ENCODE measurements at regions not wholly inside any gene's neighbourhood (a gene's known extent, or its start where the extent isn't known, plus 50 kb on each side); places are given as distances from the start of the nearest gene placed in this dataset.
"Not testable (repeated sequence)": the region's sequence is repeated elsewhere in the genome, so short reads cannot be mapped to it uniquely, and the experiment has no call there.

- DNase-seq (ENCODE audit: low read depth in 2 of 2): no peak
Observed at GRCh38 chr11:70592641-70593165, 194.4 kb downstream of the CTTN start.

DNA sequence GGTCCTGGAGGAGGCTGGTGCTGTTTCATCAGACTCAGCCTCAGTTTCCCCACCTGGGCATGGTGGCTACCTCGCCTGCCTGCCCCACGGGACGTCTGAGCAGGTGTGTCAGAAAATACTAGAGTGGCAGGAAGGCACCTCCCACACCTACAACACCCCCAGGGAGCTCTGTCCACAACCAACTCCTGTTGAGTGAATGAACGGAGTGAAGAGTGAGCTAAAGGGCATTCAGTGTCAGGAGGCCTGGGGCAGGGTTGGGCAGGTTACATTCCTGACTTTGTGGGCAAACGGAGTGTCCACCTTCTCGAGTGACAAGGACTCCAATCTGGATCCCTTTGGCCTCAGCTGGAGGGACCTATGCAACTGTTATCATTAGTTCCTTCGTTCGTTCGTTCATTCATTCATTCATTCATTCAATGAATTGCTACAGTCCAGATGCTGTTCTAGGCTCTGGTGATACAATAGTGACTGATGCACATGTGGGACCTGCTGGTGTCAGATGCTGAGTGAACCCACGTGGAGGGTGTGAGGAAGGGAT is 195.2 kb downstream of the CTTN start:
- no peak for DNase-seq (ENCODE audit: low read depth in 2 of 2)

- no peak for DNase-seq (ENCODE audit: low read depth in 2 of 2)
Observed at GRCh38 chr11:70594031-70594430, 195.7 kb downstream of the CTTN start.

GRCh38 chr11:70594606-70595005 is 196.3 kb downstream of the CTTN start:
- no peak for DNase-seq (ENCODE audit: low read depth in 2 of 2)

- DNase-seq (ENCODE audit: low read depth in 2 of 2): no peak
Observed at GRCh38 chr11:70595016-70595415, 196.7 kb downstream of the CTTN start.

DNA sequence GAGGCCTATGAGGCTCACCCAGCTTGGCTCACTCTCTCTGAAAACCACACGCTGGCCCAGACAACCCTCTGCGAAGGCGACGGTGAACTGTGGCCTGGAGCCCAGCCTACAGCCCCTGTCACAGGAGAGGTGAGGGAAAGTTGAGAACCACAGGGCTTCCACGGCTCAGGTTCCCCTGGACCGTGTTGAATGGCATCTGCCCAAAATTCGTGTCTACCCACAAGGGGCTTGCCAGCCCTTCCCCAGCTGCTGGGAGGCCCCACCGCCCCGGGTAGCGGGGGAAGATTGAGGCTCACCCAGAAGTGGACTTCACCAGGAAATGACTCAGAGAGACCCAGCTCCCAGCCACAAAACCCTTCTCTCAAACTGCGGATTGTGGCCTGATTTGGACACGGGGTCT is 197.1 kb downstream of the CTTN start:
- DNase-seq (ENCODE audit: low read depth in 2 of 2): no peak

- no peak for DNase-seq (ENCODE audit: low read depth in 2 of 2)
Observed at GRCh38 chr11:70596091-70596490, 197.8 kb downstream of the CTTN start.

DNA sequence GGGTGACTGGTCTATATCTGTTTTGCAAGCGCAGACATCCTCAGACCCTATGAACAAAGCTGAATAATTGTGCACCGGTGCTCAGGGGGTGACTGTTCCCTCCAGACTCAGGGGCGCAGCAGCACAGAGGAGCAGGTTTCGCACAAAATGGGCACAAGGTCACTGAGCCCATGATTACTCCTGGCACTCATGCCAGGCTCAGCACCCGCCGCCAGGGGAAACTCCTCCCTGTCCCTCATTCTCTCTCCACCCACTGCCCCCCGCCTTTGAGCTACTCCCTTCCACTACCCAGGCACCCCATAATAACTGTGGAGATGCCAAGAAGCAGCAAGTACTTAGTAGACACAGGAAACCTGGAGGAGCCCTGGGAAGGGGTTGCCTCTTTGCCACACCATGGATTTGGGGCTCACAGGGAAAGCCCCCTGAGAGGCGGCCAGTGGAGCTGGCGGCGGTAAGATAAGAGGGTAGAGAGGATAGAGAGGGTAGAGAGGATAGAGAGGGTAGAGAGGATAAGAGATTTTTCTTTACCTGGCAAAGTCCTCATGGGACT is 198.8 kb downstream of the CTTN start:
- DNase-seq (ENCODE audit: low read depth in 2 of 2): no peak

DNA sequence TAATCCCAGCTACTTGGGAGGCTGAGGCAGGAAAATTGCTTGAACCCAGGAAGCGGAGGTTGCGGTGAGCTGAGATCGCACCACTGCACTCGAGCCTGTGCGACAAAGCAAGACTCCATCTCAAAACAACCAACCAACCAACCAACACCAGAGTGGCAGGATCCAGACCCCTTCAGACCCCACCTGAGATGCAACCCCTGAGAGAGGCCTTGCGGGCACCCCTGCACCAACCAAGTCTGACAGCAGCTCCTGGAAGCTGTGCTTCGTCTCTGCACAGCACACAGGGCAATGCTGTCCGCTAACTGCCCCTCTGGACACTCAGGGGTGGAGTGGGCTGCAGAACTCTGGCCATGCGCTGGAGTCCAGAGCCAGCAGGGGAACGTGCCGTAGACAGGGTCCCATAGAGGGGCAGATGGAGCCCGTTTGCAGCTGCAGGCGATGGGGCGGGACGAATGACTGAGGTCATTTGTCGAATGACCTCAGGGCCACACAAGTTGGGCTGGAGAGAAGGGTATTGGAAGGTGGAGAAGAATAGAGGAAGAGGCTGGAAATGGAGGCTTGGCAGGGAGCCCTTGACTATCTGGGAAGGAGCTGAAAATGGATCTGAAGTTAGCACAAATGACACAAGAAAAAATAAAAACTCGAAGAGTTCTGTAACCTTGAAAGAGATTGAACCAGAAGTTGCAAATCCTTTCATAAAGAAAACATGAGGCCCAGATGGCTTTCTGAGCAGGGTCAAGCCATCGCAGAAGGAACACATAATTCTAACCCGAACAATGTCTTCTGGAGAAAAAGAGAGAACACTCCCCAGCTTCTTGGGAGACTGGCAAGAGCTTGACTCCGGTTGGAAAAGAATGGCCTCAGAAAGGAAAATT is 199.7 kb downstream of the CTTN start:
- DNase-seq (ENCODE audit: low read depth in 2 of 2): no peak

- not testable (repeated sequence) for DNase-seq (ENCODE audit: low read depth in 2 of 2)
Observed at GRCh38 chr11:70600911-70601415, 202.6 kb downstream of the CTTN start.

- DNase-seq (ENCODE audit: low read depth in 2 of 2): no peak
Observed at GRCh38 chr11:70601861-70602538, 203.7 kb downstream of the CTTN start.

DNA sequence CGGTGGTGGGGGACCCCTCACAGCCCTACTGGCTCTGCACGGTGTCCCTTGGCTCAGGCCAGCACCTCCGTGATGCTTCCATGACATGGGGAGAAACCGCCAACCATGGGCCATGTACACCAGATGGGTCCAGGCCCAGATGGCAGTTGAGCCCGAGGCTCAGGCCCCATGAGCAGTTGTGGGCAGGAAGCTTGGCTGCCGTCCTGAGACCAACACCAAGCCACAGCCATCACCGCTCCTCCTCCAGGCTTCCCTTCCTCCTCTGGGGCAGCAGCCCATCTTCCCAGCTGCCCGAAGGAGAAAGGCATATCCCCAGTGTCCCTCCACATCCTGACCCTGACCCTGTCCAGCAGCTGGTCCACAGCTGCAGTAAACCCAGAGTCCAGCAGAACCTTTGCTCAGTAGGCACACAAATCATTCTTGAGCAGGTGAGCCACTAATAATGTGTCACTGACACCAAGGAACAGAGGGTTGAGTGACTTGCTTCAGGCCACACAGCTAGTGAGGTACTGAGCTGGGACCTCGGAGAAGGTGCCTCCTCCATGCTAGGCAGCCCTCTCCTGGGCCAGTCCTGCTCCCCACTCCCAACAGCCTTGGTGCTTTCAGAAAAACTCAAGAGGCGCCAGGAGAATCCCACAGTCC is 204.9 kb downstream of the CTTN start:
- DNase-seq (ENCODE audit: low read depth in 2 of 2): no peak

- DNase-seq (ENCODE audit: low read depth in 2 of 2): no peak
Observed at GRCh38 chr11:70603756-70604211, 205.5 kb downstream of the CTTN start.

- no peak for DNase-seq (ENCODE audit: low read depth in 2 of 2)
Observed at GRCh38 chr11:70604221-70604620, 205.9 kb downstream of the CTTN start.

- no peak for DNase-seq (ENCODE audit: low read depth in 2 of 2)
Observed at GRCh38 chr11:70604630-70605467, 206.5 kb downstream of the CTTN start.

DNA sequence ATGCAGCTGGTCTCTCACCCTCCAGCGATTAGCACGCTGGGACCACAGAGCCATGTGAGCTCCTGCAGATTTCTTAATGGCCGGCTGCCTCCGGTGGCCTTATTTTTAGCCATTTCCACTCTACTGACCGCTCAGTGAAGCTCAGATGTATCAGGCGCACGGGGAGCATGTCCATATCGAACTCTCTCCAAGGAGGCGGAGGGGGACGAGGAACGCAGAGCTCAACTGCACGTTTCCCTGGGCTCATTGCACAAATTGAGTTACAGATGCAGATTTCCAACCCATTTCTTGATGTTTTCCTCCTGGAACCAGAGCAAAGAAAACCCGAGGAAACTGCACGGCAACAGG is 207.1 kb downstream of the CTTN start:
- DNase-seq (ENCODE audit: low read depth in 2 of 2): no peak

DNA sequence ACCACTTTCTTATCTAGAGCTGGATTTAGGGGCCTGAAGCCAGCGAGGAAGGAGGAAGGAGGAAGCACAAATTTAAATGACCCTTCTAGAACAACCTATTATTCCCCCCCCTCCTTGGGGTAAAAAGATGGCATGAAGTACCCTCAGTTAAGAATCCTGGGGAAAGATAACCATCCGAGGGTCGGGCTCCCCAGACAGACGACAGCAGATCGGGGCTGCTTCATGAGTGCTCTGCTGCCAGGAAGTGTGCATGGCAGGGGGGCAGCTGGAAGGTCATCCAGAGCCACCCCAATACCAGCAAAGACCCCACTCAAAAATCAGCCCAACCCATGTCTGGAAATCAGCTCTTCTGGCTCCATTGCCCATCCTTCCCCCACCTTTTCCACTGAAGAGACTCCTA is 207.5 kb downstream of the CTTN start:
- DNase-seq (ENCODE audit: low read depth in 2 of 2): no peak

- no peak for DNase-seq (ENCODE audit: low read depth in 2 of 2)
Observed at GRCh38 chr11:70606248-70606950, 208.1 kb downstream of the CTTN start.

- DNase-seq (ENCODE audit: low read depth in 2 of 2): no peak
Observed at GRCh38 chr11:70606951-70607330, 208.6 kb downstream of the CTTN start.

GRCh38 chr11:70607561-70607960 is 209.2 kb downstream of the CTTN start:
- no peak for DNase-seq (ENCODE audit: low read depth in 2 of 2)

All from stimulated activated CD4-positive, alpha-beta T cell treated with anti-CD3 and anti-CD28 coated beads, Interleukin-15, amount 100 ng/mL, for 48 hours (primary cell).